BLaER1 (cell line): ENCODE measurements at regions not wholly inside any gene's neighbourhood (a gene's known extent, or its start where the extent isn't known, plus 50 kb on each side); places are given as distances from the start of the nearest gene placed in this dataset.

Experiments
- H3K27ac ChIP-seq: shearing (Covaris generic); formaldehyde crosslinking; 2 replicates; pipeline ENCODE4 v1.8.1; 2022
- H3K27me3 ChIP-seq: shearing (Covaris generic); formaldehyde crosslinking; 2 replicates; pipeline ENCODE4 v1.8.1; 2022
- H3K36me3 ChIP-seq: shearing (Covaris generic); formaldehyde crosslinking; 2 replicates; pipeline ENCODE4 v1.8.1; 2022
- H3K4me1 ChIP-seq: shearing (Covaris generic); formaldehyde crosslinking; 2 replicates; pipeline ENCODE4 v1.8.1; 2022
- H3K4me2 ChIP-seq: shearing (Covaris generic); formaldehyde crosslinking; 2 replicates; pipeline ENCODE4 v1.8.1; 2022
- H3K4me3 ChIP-seq: shearing (Covaris generic); formaldehyde crosslinking; 2 replicates; pipeline ENCODE4 v1.8.1; 2022
- H3K9ac ChIP-seq: shearing (Covaris generic); formaldehyde crosslinking; 2 replicates; pipeline ENCODE4 v1.8.1; 2022
- H3K9me3 ChIP-seq: shearing (Covaris generic); formaldehyde crosslinking; 2 replicates; pipeline ENCODE4 v1.8.1; 2022
- H4K20me1 ChIP-seq: shearing (Covaris generic); formaldehyde crosslinking; 2 replicates; pipeline ENCODE4 v1.8.1; 2022
- Cebpa-rat ChIP-seq: shearing (Covaris generic); IDR thresholded peaks from 2 replicates; pipeline ENCODE4 v1.8.1; 2022

DNA sequence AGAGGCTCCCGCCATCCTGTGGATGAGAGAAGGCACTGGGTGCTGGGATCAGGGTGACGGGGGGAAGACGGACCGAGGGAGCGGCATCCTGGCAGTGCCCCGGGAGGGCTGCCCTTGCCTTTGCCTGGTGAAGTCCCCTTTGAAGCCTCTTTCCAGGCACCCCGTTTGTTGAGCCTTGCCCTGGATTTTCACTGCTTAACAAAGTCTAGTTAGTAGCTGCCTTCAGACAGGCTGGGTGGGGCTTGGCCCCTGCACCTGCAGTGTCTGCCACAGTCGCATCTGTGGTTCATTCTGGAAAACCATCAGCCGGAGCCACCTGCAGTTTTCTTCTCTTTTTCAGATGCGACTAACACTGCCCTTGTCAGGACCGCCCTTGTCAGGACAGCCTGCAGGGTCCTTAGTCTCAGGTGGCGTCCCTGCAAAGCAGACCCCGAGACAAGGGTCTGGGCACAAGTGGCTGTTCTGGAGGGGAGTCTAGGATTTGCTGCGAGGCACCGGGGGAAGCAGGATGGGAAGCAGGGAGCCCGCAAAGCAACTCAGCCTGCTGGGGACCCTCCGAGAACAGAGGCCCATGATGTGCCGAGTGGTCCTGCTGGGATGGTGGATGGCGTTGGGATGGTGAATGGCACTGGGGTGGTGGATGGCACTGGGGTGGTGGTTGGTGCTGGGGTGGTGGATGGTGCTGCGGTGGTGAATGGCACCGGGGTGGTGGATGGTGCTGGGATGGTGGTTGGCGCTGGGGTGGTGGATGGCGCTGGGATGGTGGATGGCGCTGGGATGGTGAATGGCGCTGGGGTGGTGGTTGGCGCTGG, 147.9 kb upstream of the COL5A1 start:
- Histone ChIP-seq H3K9me3 (0 out of 2 replicates have a peak, but pooled peaks cover 6% of the 10 kb centered on the region), H3K27ac (peak overlapping the region; percentile 97), H3K27me3 (no peaks in the 10 kb centered on the region), H3K36me3 (no peaks in the 10 kb centered on the region), H4K20me1 (no peaks in the 10 kb centered on the region), H3K4me2 (peak overlapping the region; percentile 94), H3K4me1 (peaks cover 73% of the 10 kb centered on the region), H3K4me3 (peak overlapping the region; percentile 45; the same call in 1 of the 2 replicates), H3K9ac (peak overlapping the region; percentile 62)
- no peak for TF ChIP-seq Cebpa-rat

DNA sequence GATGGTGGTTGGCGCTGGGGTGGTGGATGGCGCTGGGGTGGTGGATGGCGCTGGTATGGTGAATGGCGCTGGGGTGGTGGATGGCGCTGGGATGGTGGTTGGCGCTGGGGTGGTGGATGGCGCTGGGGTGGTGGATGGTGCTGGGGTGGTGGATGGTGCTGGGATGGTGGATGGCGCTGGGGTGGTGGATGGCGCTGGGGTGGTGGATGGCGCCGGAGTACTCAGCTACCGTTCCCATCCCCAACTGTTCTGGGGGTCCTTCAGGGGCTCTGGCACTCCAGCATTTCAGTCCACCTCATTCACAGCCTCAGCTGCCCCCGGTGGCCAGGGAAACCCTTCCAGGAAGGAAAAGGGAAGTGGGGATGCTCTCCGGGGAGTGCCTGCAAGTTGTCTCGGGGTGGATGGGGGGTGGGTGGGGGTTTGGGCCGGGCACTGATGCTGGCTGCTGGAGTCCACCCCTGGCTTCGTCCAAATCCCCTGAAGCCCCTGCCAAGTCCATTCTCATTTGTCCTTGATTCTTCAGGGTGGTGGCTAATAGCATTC, 147.3 kb upstream of the COL5A1 start:
- H3K4me3 ChIP-seq = no peak overlapping the region
- H3K4me2 ChIP-seq = peak overlapping the region; percentile 94
- H3K27ac ChIP-seq = peak overlapping the region; percentile 97; the same call in 1 of the 2 replicates
- no peaks in the 10 kb centered on the region for H4K20me1 ChIP-seq
- no peak overlapping the region for H3K9ac ChIP-seq
- H3K36me3 ChIP-seq = no peaks in the 10 kb centered on the region
- TF ChIP-seq Cebpa-rat = no peak
- 0 out of 2 replicates have a peak, but pooled peaks cover 6% of the 10 kb centered on the region for H3K9me3 ChIP-seq
- no peaks in the 10 kb centered on the region for H3K27me3 ChIP-seq
- H3K4me1 ChIP-seq = peaks cover 68% of the 10 kb centered on the region

DNA sequence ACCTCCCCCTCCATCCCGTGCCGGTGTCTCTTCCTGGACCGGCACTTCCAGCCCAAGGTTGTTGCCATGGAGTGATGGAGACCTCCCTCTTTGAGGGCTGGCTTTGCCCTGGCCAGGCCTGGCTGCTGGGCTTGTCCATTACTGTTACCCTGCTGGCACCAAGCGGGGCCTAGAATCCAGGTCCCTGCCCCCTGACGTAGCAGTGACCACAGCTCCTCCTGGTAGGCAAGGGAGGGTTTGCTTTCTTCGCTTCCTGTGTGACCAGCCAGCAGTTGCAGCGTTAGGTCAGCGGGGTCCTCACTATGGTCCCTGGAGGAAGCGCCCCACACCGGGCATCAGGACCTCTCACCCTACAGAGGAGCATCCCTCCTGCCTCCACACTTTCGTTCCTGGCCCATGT, 146.7 kb upstream of the COL5A1 start:
- no peaks in the 10 kb centered on the region for H3K27me3 ChIP-seq
- H3K36me3 ChIP-seq = no peaks in the 10 kb centered on the region
- H3K9ac ChIP-seq = no peak overlapping the region
- H3K4me2 ChIP-seq = peak overlapping the region; percentile 94
- H3K4me3 ChIP-seq = no peak overlapping the region
- H3K27ac ChIP-seq = peak overlapping the region; percentile 63; the same call in 1 of the 2 replicates
- no peaks in the 10 kb centered on the region for H4K20me1 ChIP-seq
- peaks cover 5% of the 10 kb centered on the region for H3K9me3 ChIP-seq
- TF ChIP-seq Cebpa-rat = no peak
- H3K4me1 ChIP-seq = peaks cover 62% of the 10 kb centered on the region

GRCh38 chr9:134495881-134496412, 145.7 kb upstream of the COL5A1 start:
- Histone ChIP-seq H3K36me3 (peaks cover 4% of the 10 kb centered on the region; the same call in 1 of the 2 replicates), H3K4me3 (no peak overlapping the region), H3K4me2 (no peak overlapping the region), H3K9me3 (peaks cover 15% of the 10 kb centered on the region), H3K9ac (no peak overlapping the region), H4K20me1 (no peaks in the 10 kb centered on the region), H3K27me3 (peaks cover 5% of the 10 kb centered on the region), H3K4me1 (peaks cover 52% of the 10 kb centered on the region), H3K27ac (no peak overlapping the region)
- TF ChIP-seq Cebpa-rat = no peak

DNA sequence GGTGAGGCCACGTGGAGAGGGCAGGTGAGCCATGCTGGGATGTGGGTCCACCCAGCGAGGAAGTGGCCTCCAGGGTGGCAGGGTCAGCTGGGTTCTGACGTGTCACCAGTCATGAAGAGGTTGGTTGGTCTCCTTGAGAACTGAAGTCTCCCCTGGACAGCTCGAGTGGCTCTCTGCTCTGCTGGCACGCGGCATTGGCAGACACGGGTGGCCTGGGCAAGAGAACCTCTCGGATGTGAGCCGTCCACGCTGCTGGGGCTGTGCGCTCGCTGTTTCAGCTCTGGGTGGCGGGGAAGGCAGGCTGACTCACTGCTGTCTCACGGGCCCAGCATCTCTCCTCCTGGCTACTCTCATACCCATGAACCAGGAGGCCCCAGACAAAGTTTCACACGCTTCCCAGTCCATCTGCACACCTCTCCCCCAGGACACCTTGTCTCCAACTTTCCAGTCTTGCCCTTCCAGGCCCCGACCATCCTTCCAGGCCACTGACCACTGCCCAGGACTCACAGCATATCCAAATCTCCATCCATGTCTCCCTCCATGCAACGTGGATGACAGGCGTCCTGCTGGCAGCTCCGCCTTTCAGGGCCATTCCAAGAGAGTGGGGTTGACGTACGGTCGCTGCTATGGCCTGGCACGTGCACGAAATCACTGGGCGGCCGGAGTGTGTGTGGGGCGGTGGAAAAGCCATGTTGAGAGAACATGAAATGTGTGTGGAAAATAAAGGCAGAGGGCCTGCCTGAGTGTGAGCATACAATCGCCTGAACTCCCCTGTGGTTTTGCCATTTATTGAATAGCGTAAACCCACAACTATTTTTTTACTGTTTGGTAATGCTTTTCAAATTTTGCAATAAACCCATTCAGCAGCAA, 145.0 kb upstream of the COL5A1 start:
- H3K36me3 ChIP-seq = peaks cover 8% of the 10 kb centered on the region; the same call in 1 of the 2 replicates
- no peak overlapping the region for H3K4me3 ChIP-seq
- H3K4me1 ChIP-seq = peaks cover 45% of the 10 kb centered on the region
- no peak overlapping the region for H3K9ac ChIP-seq
- no peaks in the 10 kb centered on the region for H4K20me1 ChIP-seq
- peaks cover 12% of the 10 kb centered on the region for H3K27me3 ChIP-seq
- no peak overlapping the region for H3K4me2 ChIP-seq
- peaks cover 22% of the 10 kb centered on the region for H3K9me3 ChIP-seq
- no peak overlapping the region for H3K27ac ChIP-seq
- TF ChIP-seq Cebpa-rat = no peak

GRCh38 chr9:134497283-134497860, 144.2 kb upstream of the COL5A1 start:
- Histone ChIP-seq H4K20me1 (no peaks in the 10 kb centered on the region), H3K4me2 (no peak overlapping the region), H3K4me3 (no peak overlapping the region), H3K9me3 (peaks cover 29% of the 10 kb centered on the region), H3K27ac (no peak overlapping the region), H3K27me3 (peaks cover 19% of the 10 kb centered on the region), H3K36me3 (peaks cover 8% of the 10 kb centered on the region; the same call in 1 of the 2 replicates), H3K4me1 (peaks cover 37% of the 10 kb centered on the region), H3K9ac (no peak overlapping the region)
- no peak for TF ChIP-seq Cebpa-rat

- no peak for TF ChIP-seq Cebpa-rat
- no peak overlapping the region for H3K4me2 ChIP-seq
- no peak overlapping the region for H3K4me3 ChIP-seq
- H3K4me1 ChIP-seq = peaks cover 23% of the 10 kb centered on the region
- H3K36me3 ChIP-seq = peaks cover 8% of the 10 kb centered on the region; the same call in 1 of the 2 replicates
- H4K20me1 ChIP-seq = no peaks in the 10 kb centered on the region
- H3K9me3 ChIP-seq = peaks cover 30% of the 10 kb centered on the region
- H3K9ac ChIP-seq = no peak overlapping the region
- H3K27me3 ChIP-seq = peaks cover 24% of the 10 kb centered on the region
- H3K27ac ChIP-seq = no peak overlapping the region
Measured at GRCh38 chr9:134498814-134499166, 142.8 kb upstream of the COL5A1 start.

DNA sequence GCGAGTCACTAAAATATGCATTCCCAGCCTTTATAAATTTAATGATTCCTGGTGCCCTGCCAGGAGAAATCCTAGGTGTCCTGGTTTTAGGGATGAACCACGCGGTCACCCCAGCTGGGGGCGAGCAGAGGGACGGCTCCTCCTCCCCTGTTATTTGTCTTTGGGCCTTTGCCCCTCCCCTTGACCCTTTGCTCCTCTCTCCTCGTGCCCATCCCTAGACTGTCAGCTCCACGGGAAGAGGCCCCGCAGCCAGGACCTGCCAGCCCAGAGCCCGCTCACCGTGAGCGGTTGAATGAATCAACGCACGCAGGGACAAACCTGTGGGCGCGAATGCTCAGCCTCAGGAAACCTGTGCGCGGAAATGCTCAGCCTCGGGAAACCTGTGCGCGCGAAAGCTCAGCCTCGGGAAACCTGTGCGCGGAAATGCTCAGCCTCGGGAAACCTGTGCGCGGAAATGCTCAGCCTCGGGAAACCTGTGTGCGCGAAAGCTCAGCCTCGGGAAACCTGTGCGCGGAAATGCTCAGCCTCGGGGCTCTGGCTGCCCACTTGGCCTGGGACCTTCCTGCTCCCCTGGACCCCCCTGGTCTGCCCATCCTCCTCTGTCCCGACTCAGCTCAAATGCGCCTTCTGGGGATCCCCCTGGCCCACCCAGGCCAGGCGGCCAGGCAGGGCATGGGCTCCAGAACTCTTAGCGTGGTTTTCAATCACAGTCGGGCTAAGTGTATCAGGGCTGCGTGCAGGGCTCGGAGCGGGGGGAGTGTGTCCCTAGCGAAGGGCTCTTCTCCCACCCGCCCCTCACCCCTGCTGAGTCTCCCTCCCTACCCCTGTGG, 140.5 kb upstream of the COL5A1 start:
- peaks cover 24% of the 10 kb centered on the region for H3K27me3 ChIP-seq
- peaks cover 9% of the 10 kb centered on the region; the same call in 1 of the 2 replicates for H3K4me1 ChIP-seq
- no peaks in the 10 kb centered on the region for H4K20me1 ChIP-seq
- H3K9me3 ChIP-seq = peaks cover 30% of the 10 kb centered on the region
- peak overlapping the region; percentile 50 for H3K4me3 ChIP-seq
- no peak overlapping the region for H3K9ac ChIP-seq
- no peak overlapping the region for H3K27ac ChIP-seq
- no peak overlapping the region for H3K4me2 ChIP-seq
- H3K36me3 ChIP-seq = peaks cover 8% of the 10 kb centered on the region; the same call in 1 of the 2 replicates
- TF ChIP-seq Cebpa-rat = no peak
